ENCODE measurements at regions not wholly inside any gene's neighbourhood (a gene's known extent, or its start where the extent isn't known, plus 50 kb on each side); places are given as distances from the start of the nearest gene placed in this dataset.
"Not testable (repeated sequence)": the region's sequence is repeated elsewhere in the genome, so short reads cannot be mapped to it uniquely, and the experiment has no call there.

DNA sequence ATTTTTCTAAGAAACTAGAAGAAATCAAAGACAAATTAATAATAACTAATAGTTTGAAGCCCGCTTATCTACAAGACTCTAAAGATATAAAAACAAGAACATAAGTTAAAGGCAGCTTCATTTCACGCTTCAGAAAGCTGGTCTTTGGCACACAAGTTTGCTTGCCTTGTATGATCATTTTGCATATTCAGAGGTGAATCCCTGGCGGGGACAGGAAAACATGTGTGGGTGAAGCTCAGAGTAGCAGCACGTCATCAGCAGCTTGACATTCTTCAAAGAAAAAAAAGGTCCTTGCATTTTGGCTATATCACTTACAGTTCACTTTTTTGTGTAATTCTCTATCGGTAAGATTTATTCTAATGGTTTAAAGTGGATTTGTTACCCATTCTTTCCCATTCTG, 1911.8 kb downstream of the MRPL39 start:
- DNase-seq, result no peak

GRCh38 chr21:23694390-23694789, 1912.9 kb downstream of the MRPL39 start:
- no peak for DNase-seq

DNA sequence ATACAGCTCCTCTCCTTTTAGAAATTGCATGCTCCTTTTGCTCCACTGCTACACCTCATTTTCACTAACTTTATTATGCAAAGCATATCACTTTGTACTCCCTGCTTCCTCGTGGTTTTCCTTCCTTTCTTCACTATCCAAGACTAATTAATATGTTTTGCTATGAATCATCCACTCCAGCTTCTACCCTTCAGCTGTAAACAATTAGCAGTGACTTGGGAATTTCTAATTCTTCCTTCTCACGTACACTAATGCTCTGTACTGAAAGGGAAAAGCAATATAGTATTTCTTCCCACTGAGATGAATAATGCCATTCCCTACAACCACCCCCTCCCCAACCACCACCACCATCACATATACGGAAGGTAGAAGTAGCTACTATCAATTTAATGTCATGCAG, 1917.0 kb downstream of the MRPL39 start:
- no peak for DNase-seq

DNA sequence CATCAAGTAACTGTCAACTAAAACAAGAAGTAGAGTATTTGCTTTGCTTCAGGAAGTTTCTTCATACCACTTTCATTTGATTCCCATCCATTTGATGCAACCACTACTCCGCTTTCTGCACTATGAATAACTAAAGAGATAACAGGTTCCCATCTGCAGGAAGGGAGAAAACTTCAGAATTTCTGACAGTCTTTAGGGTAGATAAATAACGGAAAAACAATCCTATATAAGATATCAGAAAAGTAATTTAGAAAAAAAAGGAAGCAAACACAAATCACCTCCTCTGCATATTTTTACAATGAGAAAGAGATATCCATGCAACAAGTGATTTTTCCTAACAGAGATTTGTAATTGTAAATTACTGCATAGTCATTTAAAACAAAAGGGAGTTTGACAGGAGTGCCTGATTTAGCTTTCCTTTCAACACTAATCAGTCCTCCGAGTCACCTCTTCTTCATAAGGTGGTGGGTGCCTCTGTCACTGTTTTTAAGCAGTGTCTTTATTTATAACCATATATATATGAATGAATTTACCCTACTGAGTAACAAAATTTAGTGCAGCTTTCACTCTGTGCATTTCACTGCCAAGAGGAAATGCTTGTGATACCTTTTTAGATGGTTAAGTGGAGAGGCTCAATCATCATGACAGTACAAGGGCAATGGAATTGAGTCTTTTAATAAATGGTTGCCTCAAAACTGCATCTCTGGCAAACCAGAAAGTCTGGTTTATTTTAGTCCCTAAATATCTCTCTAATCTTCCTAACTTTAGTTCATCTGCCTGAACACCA, 1920.4 kb downstream of the MRPL39 start:
- no peak for DNase-seq

- DNase-seq, result no peak
Observed at GRCh38 chr21:23684431-23684830, 1922.8 kb downstream of the MRPL39 start.

- no peak for DNase-seq
Observed at GRCh38 chr21:23664193-23664694, 1943.0 kb downstream of the MRPL39 start.

DNA sequence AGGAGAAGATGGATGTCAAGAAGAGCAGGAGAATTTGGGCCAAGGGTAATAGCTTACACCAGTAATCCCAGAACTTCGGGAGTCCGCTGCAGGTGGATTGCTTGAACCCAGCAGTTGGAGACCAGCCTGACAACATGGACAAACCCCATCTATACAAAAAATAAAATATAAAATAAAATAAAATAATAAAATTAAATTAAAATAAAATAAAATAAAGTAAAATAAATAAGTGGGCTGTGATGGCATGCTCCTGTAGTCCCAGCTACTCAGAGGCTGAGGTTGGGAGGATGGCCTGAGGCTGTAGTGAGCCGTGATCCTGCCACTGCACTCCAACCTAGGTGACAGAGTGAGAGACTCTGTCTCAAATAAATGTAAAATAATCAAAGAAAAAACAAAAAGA, 1946.7 kb downstream of the MRPL39 start:
- no peak for DNase-seq

- no peak for DNase-seq
Observed at GRCh38 chr21:23644768-23645167, 1962.5 kb downstream of the MRPL39 start.

- DNase-seq, result no peak
Observed at GRCh38 chr21:23639721-23640120, 1967.6 kb downstream of the MRPL39 start.

GRCh38 chr21:23638131-23638695, 1969.1 kb downstream of the MRPL39 start:
- no peak for DNase-seq

- no peak for DNase-seq
Observed at GRCh38 chr21:23633447-23633940, 1973.8 kb downstream of the MRPL39 start.

DNA sequence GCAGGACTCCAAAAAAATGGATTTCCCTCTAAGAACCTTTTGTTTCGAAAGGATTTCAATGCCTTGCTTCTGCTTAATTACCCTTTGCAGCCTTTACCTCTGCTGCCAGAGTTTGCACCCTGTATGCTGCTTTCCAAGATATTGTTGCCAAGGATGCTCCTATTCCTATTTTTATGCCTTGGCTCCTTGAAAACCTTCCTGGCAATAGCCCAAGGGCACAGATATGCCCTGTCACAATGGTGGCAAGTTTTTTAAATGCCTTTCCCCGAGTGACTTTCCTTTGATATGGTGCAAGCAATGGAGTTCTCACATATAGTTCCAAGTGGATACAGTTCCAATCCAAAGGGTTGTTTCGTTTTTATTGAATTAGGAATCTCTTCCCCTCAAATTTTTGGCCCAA, 1983.0 kb downstream of the MRPL39 start:
- no peak for DNase-seq

DNA sequence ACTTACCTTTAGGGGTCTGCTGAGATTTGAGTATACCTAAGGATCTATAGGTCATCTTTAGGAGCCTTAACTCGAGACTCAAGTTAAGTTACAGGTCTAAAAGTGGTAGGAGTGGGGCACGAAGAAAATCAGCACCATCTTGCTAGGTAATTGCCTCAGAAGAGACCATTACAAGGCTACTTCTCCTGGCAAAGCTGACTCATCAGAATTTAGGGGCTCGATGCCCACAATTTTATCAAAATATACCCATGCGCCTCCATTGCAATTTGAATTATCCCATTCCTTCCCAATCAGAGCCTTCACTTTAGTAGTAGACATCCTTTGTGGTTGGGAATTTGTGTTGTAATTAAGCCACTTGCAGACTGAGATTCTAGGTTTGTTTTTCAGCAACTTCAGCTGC, 1994.3 kb downstream of the MRPL39 start:
- DNase-seq, result no peak

DNA sequence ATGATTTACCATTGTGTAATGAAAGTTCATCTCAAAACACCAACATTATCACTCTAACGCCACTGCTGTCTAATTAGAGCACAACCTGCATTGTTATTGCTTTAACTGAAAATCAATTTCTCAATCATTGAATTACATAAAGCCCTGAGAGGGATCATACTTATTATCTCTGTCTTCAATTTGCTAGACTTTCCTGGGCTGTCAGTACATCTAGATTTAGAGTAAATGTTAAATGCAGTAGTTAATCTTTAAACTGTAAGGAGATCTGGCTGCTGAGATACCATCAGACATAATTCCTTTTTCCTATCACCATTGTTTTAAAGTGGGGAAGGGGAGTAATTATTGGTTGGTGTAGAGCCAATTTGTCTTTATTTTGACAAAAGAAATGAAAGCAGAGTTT, 1995.1 kb downstream of the MRPL39 start:
- DNase-seq, result no peak

DNA sequence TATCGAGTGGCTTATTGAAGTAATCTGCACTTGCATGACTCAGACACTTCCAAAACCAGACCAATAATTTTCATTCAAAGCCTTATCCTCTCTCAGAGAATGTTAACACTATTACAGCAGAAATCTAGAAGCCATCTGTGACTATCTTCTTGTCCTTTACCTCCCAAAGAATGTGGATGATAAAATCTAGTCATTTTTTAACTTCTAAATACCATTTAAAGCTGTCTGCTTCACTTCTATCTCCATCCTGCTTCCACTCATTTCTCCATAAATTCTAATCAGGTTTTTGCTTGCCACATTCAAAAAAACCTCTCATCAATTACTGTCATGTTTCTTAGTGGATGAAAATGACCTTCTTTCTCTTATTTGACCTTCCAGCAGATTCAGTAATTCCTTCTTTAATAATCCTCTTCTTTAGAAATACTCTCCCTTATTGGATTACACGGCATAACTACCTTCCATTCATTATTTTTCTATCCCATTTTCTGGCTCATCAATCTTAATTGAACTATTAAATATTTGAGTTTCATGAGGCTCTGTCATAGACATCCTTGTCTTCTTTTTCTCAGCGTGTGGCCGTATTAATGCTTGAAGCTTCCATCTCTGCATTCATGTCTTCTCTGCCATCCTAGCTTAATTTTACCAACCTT, 1999.4 kb downstream of the MRPL39 start:
- DNase-seq, result no peak

- no peak for DNase-seq
Observed at GRCh38 chr21:23601549-23601948, 2005.7 kb downstream of the MRPL39 start.

GRCh38 chr21:23593582-23593981, 2013.7 kb downstream of the MRPL39 start:
- DNase-seq, result no peak

DNA sequence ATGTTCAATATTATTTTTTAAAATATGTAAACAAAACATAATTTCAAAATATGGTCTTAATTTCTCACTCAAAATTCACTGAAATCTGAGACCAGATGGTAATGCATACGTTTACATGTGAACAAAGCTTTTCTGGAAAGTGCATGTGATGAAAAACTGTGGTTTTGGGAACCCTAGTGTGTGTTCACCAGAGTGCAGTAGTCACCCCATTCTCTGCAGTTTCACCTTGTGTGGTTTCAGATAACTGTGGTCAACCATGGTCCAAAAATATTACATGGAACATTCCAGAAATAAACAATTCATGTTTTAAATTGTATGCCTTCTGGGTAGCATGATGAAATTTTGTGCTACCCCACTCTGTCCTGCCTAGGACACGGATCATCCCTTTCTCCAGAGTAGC, 2021.9 kb downstream of the MRPL39 start:
- no peak for DNase-seq

- DNase-seq, result no peak
Observed at GRCh38 chr21:23579573-23579972, 2027.7 kb downstream of the MRPL39 start.

GRCh38 chr21:23578027-23578426, 2029.3 kb downstream of the MRPL39 start:
- no peak for DNase-seq

GRCh38 chr21:23574932-23575331, 2032.3 kb downstream of the MRPL39 start:
- no peak for DNase-seq

DNA sequence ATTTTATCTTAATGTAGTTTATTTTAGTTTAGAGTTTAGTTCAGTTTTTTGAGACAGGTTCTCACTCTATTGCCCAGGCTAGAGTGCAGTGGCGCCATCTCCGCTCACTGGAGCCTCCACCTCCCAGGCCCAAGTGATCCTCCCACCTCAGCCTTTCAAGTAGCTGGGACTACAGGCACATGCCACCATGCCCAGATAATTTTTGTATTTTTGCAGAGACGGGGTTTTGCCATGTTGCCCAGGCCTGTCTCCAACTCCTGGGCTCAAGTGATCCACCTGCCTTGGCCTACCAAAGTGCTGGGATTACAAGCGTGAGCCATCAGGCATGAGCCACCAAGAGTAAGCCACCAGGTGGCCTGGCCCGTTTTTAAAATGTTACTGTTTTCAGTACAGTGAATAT, 2058.4 kb downstream of the MRPL39 start:
- DNase-seq, result not testable (repeated sequence)

DNA sequence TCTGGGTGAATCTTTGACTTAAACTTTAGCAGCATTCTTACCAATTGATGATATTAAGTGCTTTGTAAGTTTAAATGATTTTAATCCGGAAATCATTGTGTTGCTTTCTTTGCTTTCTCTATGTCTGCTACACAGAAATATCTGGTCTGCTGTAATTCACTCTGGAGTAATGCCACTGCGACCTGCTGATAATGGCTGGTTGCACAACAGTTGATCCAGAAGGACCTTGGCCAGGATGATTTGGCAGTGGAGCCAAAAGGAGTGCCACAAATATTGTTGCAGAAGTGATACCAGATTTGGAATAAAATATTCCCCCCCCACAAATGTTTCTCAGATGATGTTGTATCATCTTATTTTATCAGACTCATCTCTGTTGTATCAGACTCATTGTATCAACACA, 2063.9 kb downstream of the MRPL39 start:
- no peak for DNase-seq

DNA sequence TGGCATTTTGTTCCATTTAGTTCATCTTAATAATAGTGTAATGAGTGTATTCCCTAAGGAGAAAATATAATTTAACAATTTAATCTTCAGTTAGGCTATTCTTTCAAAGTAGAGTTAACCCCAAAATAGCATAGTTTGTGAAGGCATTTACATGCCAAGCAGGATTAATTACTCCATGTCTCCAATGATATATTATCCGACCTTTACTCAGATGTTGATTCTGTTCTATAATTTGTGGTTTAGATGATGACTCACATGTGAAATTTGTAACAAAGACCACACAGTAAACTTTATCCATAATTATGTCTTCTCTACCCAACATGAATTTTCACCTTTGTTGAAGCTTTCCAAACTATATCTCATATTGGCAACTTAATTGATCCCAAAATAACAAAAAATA, 2065.2 kb downstream of the MRPL39 start:
- DNase-seq, result no peak

Data from central memory CD4-positive, alpha-beta T cell (primary cell).